Stomach (tissue), 8 donors: ENCODE measurements at regions not wholly inside any gene's neighbourhood (a gene's known extent, or its start where the extent isn't known, plus 50 kb on each side); places are given as distances from the start of the nearest gene placed in this dataset.

ENCODE experiments used
- DNase-seq, 2 donors: peaks; one replicate each; pipeline versions ENCODE4 v3.0.0 to v3.0.0-alpha.2; 2013 to 2019
- H3K27ac ChIP-seq, 5 donors: fragments of 200-600 bp in 4 of 5; sonication (generic) in 4 of 5; one replicate each; pipeline ENCODE4 v1.5.1; 2013 to 2019; ENCODE audit warnings: mild to moderate bottlenecking in 1 of 5, moderate library complexity in 1 of 5
- H3K27me3 ChIP-seq, 3 donors: fragments of 200-600 bp; sonication (generic); one replicate each; pipeline ENCODE4 v1.5.1; 2017 to 2019; ENCODE audit warnings: mixed run types in 1 of 3
- H3K36me3 ChIP-seq, 4 donors: fragments of 200-600 bp; sonication (generic); 1 replicate in 3 of 4; 2 replicates in 1 of 4; pipeline ENCODE4 v1.5.1; 2016 to 2019
- H3K4me1 ChIP-seq, 4 donors: fragments of 200-600 bp; sonication (generic); one replicate each; pipeline ENCODE4 v1.5.1; 2016 to 2019
- H3K4me3 ChIP-seq, 4 donors: fragments of 200-600 bp; sonication (generic) in 3 of 4; one replicate each; pipeline ENCODE4 v1.5.1; 2016 to 2019; ENCODE audit warnings: mild to moderate bottlenecking in 1 of 4
- H3K9me3 ChIP-seq, 4 donors: fragments of 200-600 bp; sonication (generic); one replicate each; pipeline ENCODE4 v1.5.1; 2016 to 2019
- EP300 ChIP-seq: sonication (generic); formaldehyde crosslinking; IDR thresholded peaks from one replicate; pipeline ENCODE4 v1.6.1; 2017; ENCODE audit warnings: antibody characterized with exemption
- POLR2A ChIP-seq, 4 donors: fragments of 450-650 bp; IDR thresholded peaks; one replicate each; pipeline ENCODE4 v1.6.1; 2016; ENCODE audit warnings: antibody characterized with exemption in 4 of 4, control low read depth in 2 of 4, mild to moderate bottlenecking in 1 of 4, moderate library complexity in 1 of 4
- POLR2AphosphoS5 ChIP-seq, 3 donors: sonication (generic); formaldehyde crosslinking; IDR thresholded peaks; one replicate each; pipeline ENCODE4 v1.6.1; 2016; ENCODE audit warnings: antibody characterized with exemption in 3 of 3
- WGBS, 5 donors: extraction: QIAGEN DNeasy Blood & Tissue Kit in 3 of 5; methylation state at CpG; one replicate each; pipeline versions ENCODE4 v1.1.5 to v1.1.7; 2013 to 2018; 5-methylcytosine and 5-hydroxymethylcytosine counted together
- intact Hi-C: fragments of 100-400 bp; cut with DNase I; formaldehyde crosslinking; loops from one replicate; pipeline ENCODE4 v1.15.1; 2023; ENCODE audit warnings: low total_unique reads
- TF ChIP-seq, protein P1 (sequence below), 7 experiments: fragments of 450-650 bp in 4 of 7; fragments of 200-600 bp in 3 of 7; sonication (generic) in 3 of 7; IDR thresholded peaks; one replicate each; pipeline ENCODE4 v1.5.1; 2016 to 2019; ENCODE audit warnings: antibody characterized with exemption in 7 of 7, control low read depth in 2 of 7, mild to moderate bottlenecking in 1 of 7
- donor health status: healthy with polysubstance abuse.
- donor health status: Bipolar disorder and iron deficiency.
- donor health status: healthy.

DNA sequence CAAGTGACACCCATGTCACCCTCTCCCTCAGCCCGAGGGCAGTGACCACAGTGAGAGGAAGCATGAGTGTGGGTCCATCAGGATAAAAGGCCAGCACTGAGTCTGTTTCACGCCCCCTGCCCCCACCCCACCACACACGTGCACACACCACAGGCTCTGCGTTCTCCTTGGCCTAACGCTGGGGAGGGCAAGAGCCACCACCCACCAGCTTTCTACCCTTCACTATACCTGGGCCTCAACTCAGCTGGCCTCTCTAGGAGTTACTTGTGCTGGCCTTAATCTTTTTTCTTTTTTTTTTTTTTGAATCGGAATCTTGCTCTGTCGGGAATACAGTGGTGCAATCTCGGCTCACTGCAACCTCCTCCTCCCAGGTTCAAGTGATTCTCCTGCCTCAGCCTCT is 140.5 kb downstream of the ZFP36L2 start:
- H3K36me3 ChIP-seq: no peaks in the 10 kb centered on the region
- TF ChIP-seq POLR2AphosphoS5 (IDR thresholded peaks at IDR 0.05): no peak
- TF ChIP-seq, protein P1, sequence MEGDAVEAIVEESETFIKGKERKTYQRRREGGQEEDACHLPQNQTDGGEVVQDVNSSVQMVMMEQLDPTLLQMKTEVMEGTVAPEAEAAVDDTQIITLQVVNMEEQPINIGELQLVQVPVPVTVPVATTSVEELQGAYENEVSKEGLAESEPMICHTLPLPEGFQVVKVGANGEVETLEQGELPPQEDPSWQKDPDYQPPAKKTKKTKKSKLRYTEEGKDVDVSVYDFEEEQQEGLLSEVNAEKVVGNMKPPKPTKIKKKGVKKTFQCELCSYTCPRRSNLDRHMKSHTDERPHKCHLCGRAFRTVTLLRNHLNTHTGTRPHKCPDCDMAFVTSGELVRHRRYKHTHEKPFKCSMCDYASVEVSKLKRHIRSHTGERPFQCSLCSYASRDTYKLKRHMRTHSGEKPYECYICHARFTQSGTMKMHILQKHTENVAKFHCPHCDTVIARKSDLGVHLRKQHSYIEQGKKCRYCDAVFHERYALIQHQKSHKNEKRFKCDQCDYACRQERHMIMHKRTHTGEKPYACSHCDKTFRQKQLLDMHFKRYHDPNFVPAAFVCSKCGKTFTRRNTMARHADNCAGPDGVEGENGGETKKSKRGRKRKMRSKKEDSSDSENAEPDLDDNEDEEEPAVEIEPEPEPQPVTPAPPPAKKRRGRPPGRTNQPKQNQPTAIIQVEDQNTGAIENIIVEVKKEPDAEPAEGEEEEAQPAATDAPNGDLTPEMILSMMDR (IDR thresholded peaks at IDR 0.05): no peak
- no peak for TF ChIP-seq EP300
- no peak for TF ChIP-seq POLR2A (IDR thresholded peaks at IDR 0.05)
- no peak for DNase-seq
- H3K9me3 ChIP-seq: peaks cover 0 to 9% (median 7%) of the 10 kb centered on the region in 4 donors
- 69 to 90% (median 77%) methylated on average over 8 of the region's 8 CpGs for WGBS, 5 donors
- peaks cover 36 to 68% (median 60%) of the 10 kb centered on the region in 4 donors for H3K4me1 ChIP-seq
- H3K4me3 ChIP-seq: no peak overlapping the region
- H3K27me3 ChIP-seq: no peaks in the 10 kb centered on the region
- H3K27ac ChIP-seq: peak overlapping the region; percentile 47 to 91 (median 88)
- intact Hi-C loops: no loop called here

DNA sequence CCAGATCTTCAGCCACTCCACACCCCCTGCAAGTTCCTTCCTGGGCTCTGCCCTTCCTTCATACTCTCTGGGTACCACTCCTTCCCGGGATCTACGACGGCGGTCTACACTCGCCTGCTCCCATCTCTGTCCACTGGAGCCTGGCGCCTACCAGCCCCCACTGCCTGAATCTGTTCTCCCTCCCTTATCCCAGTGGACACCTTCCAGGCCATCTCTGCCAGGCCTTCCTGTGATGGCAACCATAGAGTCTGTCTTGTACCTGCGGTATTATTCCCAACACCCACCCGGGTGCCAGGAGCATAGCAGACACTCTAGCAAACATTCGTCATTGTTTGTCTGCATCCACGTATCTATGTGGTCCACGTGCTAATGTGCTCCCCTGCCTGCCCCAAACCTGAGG is 140.9 kb downstream of the ZFP36L2 start:
- Histone ChIP-seq H3K9me3 (peaks cover 0 to 5% (median 3%) of the 10 kb centered on the region in 4 donors), H3K27me3 (no peaks in the 10 kb centered on the region), H3K36me3 (no peaks in the 10 kb centered on the region), H3K27ac (peak overlapping the region; percentile 47 to 91 (median 88)), H3K4me3 (no peak overlapping the region), H3K4me1 (peaks cover 36 to 68% (median 60%) of the 10 kb centered on the region in 4 donors)
- 92 to 95% (median 93%) methylated on average over 11 of the region's 11 CpGs for WGBS, 5 donors
- no peak for DNase-seq
- TF ChIP-seq POLR2AphosphoS5 (IDR thresholded peaks at IDR 0.05) (no peak), EP300 (no peak), POLR2A (IDR thresholded peaks at IDR 0.05) (no peak)
- TF ChIP-seq, protein P1 (IDR thresholded peaks at IDR 0.05): no peak
- intact Hi-C loops: no loop called here

DNA sequence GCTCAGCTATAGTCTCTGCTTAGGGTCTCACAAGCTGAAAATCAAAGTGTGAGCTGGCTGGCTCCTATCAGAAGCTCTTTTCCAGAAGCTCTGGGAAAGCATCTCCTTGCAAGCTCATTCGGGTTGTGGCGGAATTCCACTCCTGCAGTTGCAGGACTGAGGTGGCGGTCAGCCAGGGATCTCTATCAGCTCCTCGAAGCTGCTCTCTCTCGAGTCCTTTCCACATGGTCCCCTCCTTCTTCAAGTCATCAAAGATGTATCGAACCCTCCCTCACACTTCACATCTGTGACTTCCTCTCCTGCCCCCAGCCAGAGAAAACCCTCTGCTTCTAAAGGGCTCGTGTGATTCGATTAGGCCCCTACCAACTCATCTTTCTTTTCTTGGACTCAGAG is 141.7 kb downstream of the ZFP36L2 start:
- Histone ChIP-seq H3K27me3 (no peaks in the 10 kb centered on the region), H3K9me3 (no peaks in the 10 kb centered on the region), H3K4me1 (peaks cover 36 to 68% (median 60%) of the 10 kb centered on the region in 4 donors), H3K27ac (peak overlapping the region in 4 of 5 donors; percentile 87 to 91 (median 89)), H3K36me3 (no peaks in the 10 kb centered on the region), H3K4me3 (no peak overlapping the region)
- intact Hi-C loops: no loop called here
- DNase-seq: peak; percentile 43 to 82
- 48 to 60% (median 55%) methylated on average over 8 of the region's 8 CpGs for WGBS, 5 donors
- TF ChIP-seq POLR2AphosphoS5 (IDR thresholded peaks at IDR 0.05): no peak
- TF ChIP-seq EP300: no peak
- TF ChIP-seq, protein P1 (IDR thresholded peaks at IDR 0.05): no peak
- TF ChIP-seq POLR2A (IDR thresholded peaks at IDR 0.05): no peak

DNA sequence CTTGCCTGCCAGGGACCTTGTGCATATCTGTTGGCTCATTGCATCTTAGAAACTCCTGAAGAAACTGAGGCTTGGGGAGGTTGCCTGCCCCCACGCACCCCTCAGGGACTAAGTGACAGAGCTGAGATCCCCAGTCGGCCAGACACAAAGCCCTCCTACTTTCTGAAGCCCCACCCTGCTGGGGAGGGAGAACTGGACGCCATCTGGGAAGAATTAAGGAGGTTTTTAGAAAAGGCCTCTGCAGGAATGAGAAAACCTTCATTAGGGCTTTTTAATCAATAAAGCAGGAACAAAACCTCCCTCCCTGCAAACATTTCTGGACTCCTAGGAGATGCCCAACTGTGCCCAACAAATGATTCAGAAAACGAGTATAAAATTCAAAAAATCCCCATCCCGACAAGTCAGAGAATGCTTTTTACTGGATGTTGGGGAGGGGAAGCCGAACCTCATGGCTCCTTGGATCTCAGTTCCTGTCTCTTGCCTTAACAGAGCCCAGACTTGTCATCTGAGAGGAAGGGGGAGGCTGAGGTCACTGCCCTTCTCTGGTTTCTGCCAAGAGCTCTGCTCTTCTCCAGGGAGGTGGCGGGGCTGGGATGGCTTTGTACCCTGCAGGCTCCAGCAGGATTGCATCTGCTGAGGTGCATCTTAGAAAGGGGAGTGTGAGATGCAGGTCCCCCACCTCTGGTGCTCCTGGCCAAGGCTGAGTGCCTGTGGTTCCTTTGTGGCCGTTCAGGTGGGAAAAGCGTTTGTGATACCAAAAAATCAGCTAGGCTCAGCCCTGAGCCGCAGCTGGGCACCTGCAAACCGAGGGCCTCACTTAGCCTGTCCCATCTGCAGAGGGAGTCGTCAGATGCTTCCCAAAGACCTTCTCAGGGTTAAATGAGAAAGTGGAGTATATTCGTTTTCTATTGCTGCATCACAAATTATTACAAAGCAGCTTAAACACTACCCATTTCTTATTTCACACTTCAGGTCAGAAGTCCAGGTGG is 142.4 kb downstream of the ZFP36L2 start:
- no peaks in the 10 kb centered on the region for H3K27me3 ChIP-seq
- TF ChIP-seq, protein P1 (IDR thresholded peaks at IDR 0.05): no peak
- TF ChIP-seq POLR2AphosphoS5 (IDR thresholded peaks at IDR 0.05): peak in 1 of 3 donors; percentile 26
- TF ChIP-seq EP300: no peak
- H3K4me3 ChIP-seq: no peak overlapping the region
- intact Hi-C loops: no loop called here
- peak in 1 of 2 donors; percentile 76 for DNase-seq
- no peaks in the 10 kb centered on the region for H3K9me3 ChIP-seq
- H3K36me3 ChIP-seq: no peaks in the 10 kb centered on the region
- peak overlapping the region; percentile 9 to 91 (median 88) for H3K27ac ChIP-seq
- 53 to 82% (median 70%) methylated on average over 13 of the region's 13 CpGs for WGBS, 5 donors
- H3K4me1 ChIP-seq: peaks cover 36 to 65% (median 60%) of the 10 kb centered on the region in 4 donors
